ENCODE measurements at regions not wholly inside any gene's neighbourhood (a gene's known extent, or its start where the extent isn't known, plus 50 kb on each side); places are given as distances from the start of the nearest gene placed in this dataset.

DNA sequence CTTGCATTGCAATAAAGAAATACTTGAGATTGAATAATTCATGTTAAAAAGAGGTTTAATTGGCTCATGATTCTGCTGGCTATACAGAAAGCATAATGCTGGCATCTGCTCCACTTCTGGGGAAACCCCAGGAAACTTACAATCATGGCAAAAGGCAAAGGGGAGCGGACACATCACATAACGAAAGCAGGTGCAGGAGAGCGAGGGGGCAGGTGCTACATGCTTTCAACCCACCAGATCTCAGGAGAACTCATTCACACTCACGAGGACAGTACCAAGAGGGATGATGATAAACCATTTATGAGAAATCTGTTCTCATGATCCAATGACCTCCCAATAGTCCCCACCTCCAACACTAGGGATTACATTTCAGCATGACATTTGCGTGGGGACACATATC is 172.6 kb downstream of the RASSF9 start:
- no peak for DNase-seq (ENCODE audit: low spot score)
- in situ Hi-C loops (cut with MboI; ENCODE audit: low pct_unique_long_range_greater_than_20kb, low sequenced_read_pairs, unreplicated experiment), result no loop called here
- TF ChIP-seq CTCF (IDR thresholded peaks at IDR 0.05; ENCODE audit: extremely low read depth, insufficient read depth, missing control alignments), result no peak

DNA sequence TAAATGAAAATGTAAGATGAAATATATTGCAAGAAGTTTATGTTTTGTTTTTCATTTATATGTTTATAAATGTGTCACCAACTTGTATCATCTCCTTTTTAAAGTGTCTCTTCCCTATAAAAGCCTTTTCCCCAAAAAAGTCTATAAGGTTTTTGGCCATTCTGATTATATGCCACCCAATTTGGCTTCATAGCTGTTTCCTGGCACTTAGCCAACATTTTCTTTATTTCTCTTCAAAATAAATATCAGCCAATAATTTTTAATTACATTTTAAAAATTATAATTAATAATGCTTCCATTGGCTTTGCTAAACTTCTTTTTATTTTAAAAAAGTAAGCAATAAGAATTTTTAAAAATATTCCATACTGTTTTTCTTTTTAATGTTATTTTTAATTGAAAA is 171.8 kb downstream of the RASSF9 start:
- DNase-seq (ENCODE audit: low spot score), result no peak
- in situ Hi-C loops (cut with MboI; ENCODE audit: low pct_unique_long_range_greater_than_20kb, low sequenced_read_pairs, unreplicated experiment), result no loop called here
- TF ChIP-seq CTCF (IDR thresholded peaks at IDR 0.05; ENCODE audit: extremely low read depth, insufficient read depth, missing control alignments), result no peak

DNA sequence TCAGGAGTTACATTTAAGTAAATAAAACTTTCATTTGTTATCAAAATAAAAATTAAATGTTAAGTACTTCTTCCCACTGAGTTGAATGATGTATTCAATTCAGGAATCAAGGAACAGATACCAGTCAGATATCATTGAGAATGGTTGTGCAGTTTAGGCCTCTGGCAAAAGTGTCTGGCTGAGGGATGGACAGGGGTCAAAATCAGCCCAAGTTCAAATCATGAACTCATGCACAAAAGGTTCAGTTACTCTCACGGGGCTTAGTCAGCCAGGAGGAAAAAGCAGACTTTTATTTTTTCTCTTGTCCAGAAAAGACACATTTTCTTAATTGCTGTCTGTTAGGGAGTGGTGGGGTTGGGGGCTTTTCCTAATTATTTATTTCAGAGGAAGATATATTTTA is 166.3 kb downstream of the RASSF9 start:
- in situ Hi-C loops (cut with MboI; ENCODE audit: low pct_unique_long_range_greater_than_20kb, low sequenced_read_pairs, unreplicated experiment), result no loop called here
- no peak for DNase-seq (ENCODE audit: low spot score)
- no peak for TF ChIP-seq CTCF (IDR thresholded peaks at IDR 0.05; ENCODE audit: extremely low read depth, insufficient read depth, missing control alignments)

- in situ Hi-C loops (cut with MboI; ENCODE audit: low pct_unique_long_range_greater_than_20kb, low sequenced_read_pairs, unreplicated experiment), result no loop called here
- no peak for TF ChIP-seq CTCF (IDR thresholded peaks at IDR 0.05; ENCODE audit: extremely low read depth, insufficient read depth, missing control alignments)
Measured at GRCh38 chr12:85672436-85672835, 163.8 kb downstream of the RASSF9 start.

GRCh38 chr12:85673921-85674420 is 162.2 kb downstream of the RASSF9 start:
- in situ Hi-C loops (cut with MboI; ENCODE audit: low pct_unique_long_range_greater_than_20kb, low sequenced_read_pairs, unreplicated experiment), result no loop called here
- no peak for TF ChIP-seq CTCF (IDR thresholded peaks at IDR 0.05; ENCODE audit: extremely low read depth, insufficient read depth, missing control alignments)
- no peak for DNase-seq (ENCODE audit: low spot score)

More at GRCh38 chr12:85672436-85672835, 163.8 kb downstream of the RASSF9 start:
- no peak for DNase-seq (ENCODE audit: low spot score)

GRCh38 chr12:85676816-85677749 is 159.1 kb downstream of the RASSF9 start:
- in situ Hi-C loops (cut with MboI; ENCODE audit: low pct_unique_long_range_greater_than_20kb, low sequenced_read_pairs, unreplicated experiment), result no loop called here
- DNase-seq (ENCODE audit: low spot score), result no peak
- TF ChIP-seq CTCF (IDR thresholded peaks at IDR 0.05; ENCODE audit: extremely low read depth, insufficient read depth, missing control alignments), result no peak
